GM21723 (cell line): ENCODE measurements at regions not wholly inside any gene's neighbourhood (a gene's known extent, or its start where the extent isn't known, plus 50 kb on each side); places are given as distances from the start of the nearest gene placed in this dataset.

Source experiments
- ATAC-seq: cut with Tn5 transposase; IDR thresholded peaks from one replicate; pipeline ENCODE4 v1.9.1; 2021; ENCODE audit warnings: mild to moderate bottlenecking, moderate library complexity; ENCODE audit not compliant: unreplicated experiment

- no peak for ATAC-seq
Measured at GRCh38 chr12:85669911-85670310, 166.3 kb downstream of the RASSF9 start.

GRCh38 chr12:85672436-85672835 is 163.8 kb downstream of the RASSF9 start:
- no peak for ATAC-seq

GRCh38 chr12:85673921-85674420 is 162.2 kb downstream of the RASSF9 start:
- no peak for ATAC-seq

GRCh38 chr12:85676816-85677749 is 159.1 kb downstream of the RASSF9 start:
- no peak for ATAC-seq

GRCh38 chr12:85679296-85679695 is 156.9 kb downstream of the RASSF9 start:
- ATAC-seq, result no peak

- ATAC-seq, result no peak
Measured at GRCh38 chr12:85680881-85681280, 155.3 kb downstream of the RASSF9 start.

- ATAC-seq, result no peak
Measured at GRCh38 chr12:85681333-85681732, 154.9 kb downstream of the RASSF9 start.

GRCh38 chr12:85683051-85683450 is 153.2 kb downstream of the RASSF9 start:
- ATAC-seq, result no peak

- ATAC-seq, result no peak
Measured at GRCh38 chr12:85688837-85689236, 147.4 kb downstream of the RASSF9 start.

GRCh38 chr12:85690146-85690545 is 146.1 kb downstream of the RASSF9 start:
- ATAC-seq, result no peak

- no peak for ATAC-seq
Measured at GRCh38 chr12:85693093-85693665, 143.0 kb downstream of the RASSF9 start.

- no peak for ATAC-seq
Measured at GRCh38 chr12:85695097-85695715, 141.0 kb downstream of the RASSF9 start.

- no peak for ATAC-seq
Measured at GRCh38 chr12:85697003-85697402, 139.2 kb downstream of the RASSF9 start.

- ATAC-seq, result no peak
Measured at GRCh38 chr12:85698937-85699336, 137.3 kb downstream of the RASSF9 start.

GRCh38 chr12:85708775-85709174 is 127.4 kb downstream of the RASSF9 start:
- ATAC-seq, result no peak

- no peak for ATAC-seq
Measured at GRCh38 chr12:85711735-85712390, 124.3 kb downstream of the RASSF9 start.

- ATAC-seq, result no peak
Measured at GRCh38 chr12:85713373-85713772, 122.8 kb downstream of the RASSF9 start.

- no peak for ATAC-seq
Measured at GRCh38 chr12:85714425-85714824, 121.8 kb downstream of the RASSF9 start.

- ATAC-seq, result no peak
Measured at GRCh38 chr12:85720308-85721033, 115.7 kb downstream of the RASSF9 start.

- no peak for ATAC-seq
Measured at GRCh38 chr12:85725991-85726390, 110.2 kb downstream of the RASSF9 start.
